Peyer's patch (tissue), 4 donors: ENCODE measurements at regions not wholly inside any gene's neighbourhood (a gene's known extent, or its start where the extent isn't known, plus 50 kb on each side); places are given as distances from the start of the nearest gene placed in this dataset.

Experiments
- DNase-seq, 3 donors: peaks; one replicate each; pipeline ENCODE4 v3.0.0-alpha.2; 2017 to 2019
- H3K27ac ChIP-seq, 4 donors: fragments of 200-600 bp; sonication (generic); one replicate each; pipeline ENCODE4 v1.5.1; 2016 to 2019
- H3K27me3 ChIP-seq, 2 donors: fragments of 200-600 bp; sonication (generic); one replicate each; pipeline ENCODE4 v1.5.1; 2019
- H3K36me3 ChIP-seq, 3 donors: fragments of 200-600 bp; sonication (generic); one replicate each; pipeline ENCODE4 v1.5.1; 2016 to 2019
- H3K4me1 ChIP-seq, 4 donors: fragments of 200-600 bp; sonication (generic); one replicate each; pipeline ENCODE4 v1.5.1; 2016 to 2019
- H3K4me3 ChIP-seq, 4 donors: fragments of 200-600 bp; sonication (generic); 1 replicate in 3 of 4; 2 replicates in 1 of 4; pipeline ENCODE4 v1.5.1; 2016 to 2019; ENCODE audit warnings: mild to moderate bottlenecking in 1 of 4
- H3K9me3 ChIP-seq, 4 donors: fragments of 200-600 bp; sonication (generic); one replicate each; pipeline ENCODE4 v1.5.1; 2016 to 2019; ENCODE audit warnings: mild to moderate bottlenecking in 1 of 4
- POLR2A ChIP-seq, 2 donors: fragments of 450-650 bp; IDR thresholded peaks; one replicate each; pipeline ENCODE4 v1.5.1; 2017; ENCODE audit warnings: antibody characterized with exemption in 2 of 2, mild to moderate bottlenecking in 2 of 2, moderate library complexity in 2 of 2
- small RNA-seq, 2 donors: library from RNA; depleted of rRNA; stranded (forward); fragments of <200 nt; gene quantifications; one replicate each; pipeline ENCODE3, GENCODE V24; 2016
- TF ChIP-seq, protein P1 (sequence below), 6 experiments: fragments of 450-650 bp in 4 of 6; fragments of 200-600 bp in 2 of 6; sonication (generic) in 1 of 6; IDR thresholded peaks; one replicate each; pipeline ENCODE4 v1.5.1; 2017 to 2019; ENCODE audit warnings: antibody characterized with exemption in 6 of 6, mild to moderate bottlenecking in 3 of 6, moderate library complexity in 1 of 6

DNA sequence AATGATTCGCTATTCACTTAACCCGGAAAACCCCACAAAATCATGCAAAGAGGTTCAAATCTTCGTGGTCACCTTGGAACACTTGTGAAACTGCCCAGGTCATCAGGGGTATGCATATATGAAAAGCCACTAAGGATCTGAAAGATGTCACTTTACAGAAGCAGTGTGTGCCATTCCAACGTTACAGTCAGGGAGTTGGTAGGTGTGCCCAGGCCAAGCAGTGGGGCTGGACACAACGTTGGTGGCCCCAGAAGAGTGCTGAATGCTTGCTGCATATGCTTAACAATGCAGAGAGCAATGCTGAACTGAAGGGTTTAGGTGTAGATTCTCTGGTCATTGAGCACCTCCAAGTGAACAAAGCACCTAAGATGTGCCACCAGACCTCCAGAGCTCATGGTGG, 51.1 kb upstream of the EIF5 start:
- Histone ChIP-seq H3K27ac (no peak overlapping the region), H3K27me3 (peaks cover 0 to 17% of the 10 kb centered on the region in 2 donors)

DNA sequence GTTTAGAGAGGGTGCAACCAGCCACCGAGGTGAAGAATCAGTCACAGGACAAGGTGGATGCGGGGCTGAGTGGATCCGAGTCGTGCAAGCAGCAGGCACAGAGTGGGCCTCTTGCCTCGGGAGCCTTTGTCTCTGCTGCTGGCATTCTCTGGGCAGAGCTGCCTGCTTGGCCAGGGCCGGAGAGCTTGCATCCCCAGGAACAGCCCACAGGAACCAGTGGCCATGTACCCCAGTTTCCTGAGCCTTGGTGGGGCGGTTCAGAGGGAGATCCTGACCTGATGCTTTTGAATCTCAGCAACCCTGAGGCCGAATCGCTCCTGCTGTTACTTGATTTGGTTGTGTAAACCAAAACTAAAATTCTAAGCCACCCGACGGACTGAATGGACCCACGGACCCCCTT, 50.1 kb upstream of the EIF5 start:
- H3K27me3 ChIP-seq = peaks cover 0 to 8% of the 10 kb centered on the region in 2 donors
- no peaks in the 10 kb centered on the region for H3K9me3 ChIP-seq
- H3K4me3 ChIP-seq = no peak overlapping the region
- no peaks in the 10 kb centered on the region for H3K36me3 ChIP-seq
- DNase-seq = no peak
- peaks cover 0 to 11% (median 0%) of the 10 kb centered on the region in 4 donors for H3K4me1 ChIP-seq
- no peak overlapping the region for H3K27ac ChIP-seq
- no peak for TF ChIP-seq POLR2A (IDR thresholded peaks at IDR 0.05)
- TF ChIP-seq, protein P1, sequence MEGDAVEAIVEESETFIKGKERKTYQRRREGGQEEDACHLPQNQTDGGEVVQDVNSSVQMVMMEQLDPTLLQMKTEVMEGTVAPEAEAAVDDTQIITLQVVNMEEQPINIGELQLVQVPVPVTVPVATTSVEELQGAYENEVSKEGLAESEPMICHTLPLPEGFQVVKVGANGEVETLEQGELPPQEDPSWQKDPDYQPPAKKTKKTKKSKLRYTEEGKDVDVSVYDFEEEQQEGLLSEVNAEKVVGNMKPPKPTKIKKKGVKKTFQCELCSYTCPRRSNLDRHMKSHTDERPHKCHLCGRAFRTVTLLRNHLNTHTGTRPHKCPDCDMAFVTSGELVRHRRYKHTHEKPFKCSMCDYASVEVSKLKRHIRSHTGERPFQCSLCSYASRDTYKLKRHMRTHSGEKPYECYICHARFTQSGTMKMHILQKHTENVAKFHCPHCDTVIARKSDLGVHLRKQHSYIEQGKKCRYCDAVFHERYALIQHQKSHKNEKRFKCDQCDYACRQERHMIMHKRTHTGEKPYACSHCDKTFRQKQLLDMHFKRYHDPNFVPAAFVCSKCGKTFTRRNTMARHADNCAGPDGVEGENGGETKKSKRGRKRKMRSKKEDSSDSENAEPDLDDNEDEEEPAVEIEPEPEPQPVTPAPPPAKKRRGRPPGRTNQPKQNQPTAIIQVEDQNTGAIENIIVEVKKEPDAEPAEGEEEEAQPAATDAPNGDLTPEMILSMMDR (IDR thresholded peaks at IDR 0.05) = no peak

More for the DNA sequence above, 51.1 kb upstream of the EIF5 start:
- no peak overlapping the region for H3K4me3 ChIP-seq
- H3K36me3 ChIP-seq = no peaks in the 10 kb centered on the region
- DNase-seq = no peak
- TF ChIP-seq POLR2A (IDR thresholded peaks at IDR 0.05) = no peak
- TF ChIP-seq, protein P1 (IDR thresholded peaks at IDR 0.05) = no peak
- H3K9me3 ChIP-seq = no peaks in the 10 kb centered on the region
- H3K4me1 ChIP-seq = peaks cover 0 to 16% (median 0%) of the 10 kb centered on the region in 4 donors

Small RNA genes in the stretch of these regions (small RNA-seq; reads per million reads assigned to genes)
- gene AL161669.2 = 0 reads per million in 2 donors
